ENCODE measurements at regions not wholly inside any gene's neighbourhood (a gene's known extent, or its start where the extent isn't known, plus 50 kb on each side); places are given as distances from the start of the nearest gene placed in this dataset.

DNA sequence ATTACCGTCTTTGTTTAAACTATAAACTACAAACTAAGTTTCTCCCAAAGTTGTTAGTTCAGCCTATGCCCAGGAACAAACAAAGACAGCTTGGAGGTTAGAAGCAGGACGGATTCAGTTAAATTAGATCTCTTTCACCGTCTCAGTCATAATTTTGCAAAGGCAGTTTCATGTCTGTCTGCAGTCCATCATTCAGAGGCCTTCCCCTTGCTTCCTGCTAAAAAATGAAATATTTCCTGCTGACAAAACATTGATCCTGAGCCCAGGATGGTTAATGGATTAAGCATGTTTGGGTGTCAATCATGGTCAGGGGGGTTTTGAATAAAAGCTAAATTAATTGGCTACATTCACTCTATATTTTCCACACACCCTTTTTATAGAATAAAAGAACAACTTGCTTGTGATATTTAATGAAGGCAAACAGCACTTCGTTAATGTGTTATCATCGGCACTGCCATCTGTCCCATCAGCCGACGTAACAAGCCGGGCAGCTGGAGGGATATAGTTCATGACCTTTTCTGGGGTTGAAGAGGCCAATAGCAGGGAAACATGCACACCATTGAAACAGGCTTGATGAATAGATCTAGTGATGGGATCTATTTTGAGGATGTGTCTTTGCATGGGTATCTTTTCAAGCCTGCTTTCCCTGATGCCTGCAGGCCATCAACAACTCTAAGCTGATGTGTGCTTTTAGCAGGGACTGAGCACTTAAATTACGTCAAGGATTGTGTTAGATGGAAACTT, 521.3 kb upstream of the TMEM132C start:
- no peaks in the 10 kb centered on the region for H3K27me3 ChIP-seq (replicated peaks)
- in situ Hi-C loops (cut with HindIII; ENCODE audit: low pct_ligation_motif_present, low sequenced_read_pairs), result no loop called here
- H3K36me3 ChIP-seq (replicated peaks), result no peaks in the 10 kb centered on the region
- no peak for DNase-seq
- TF ChIP-seq, protein P1, sequence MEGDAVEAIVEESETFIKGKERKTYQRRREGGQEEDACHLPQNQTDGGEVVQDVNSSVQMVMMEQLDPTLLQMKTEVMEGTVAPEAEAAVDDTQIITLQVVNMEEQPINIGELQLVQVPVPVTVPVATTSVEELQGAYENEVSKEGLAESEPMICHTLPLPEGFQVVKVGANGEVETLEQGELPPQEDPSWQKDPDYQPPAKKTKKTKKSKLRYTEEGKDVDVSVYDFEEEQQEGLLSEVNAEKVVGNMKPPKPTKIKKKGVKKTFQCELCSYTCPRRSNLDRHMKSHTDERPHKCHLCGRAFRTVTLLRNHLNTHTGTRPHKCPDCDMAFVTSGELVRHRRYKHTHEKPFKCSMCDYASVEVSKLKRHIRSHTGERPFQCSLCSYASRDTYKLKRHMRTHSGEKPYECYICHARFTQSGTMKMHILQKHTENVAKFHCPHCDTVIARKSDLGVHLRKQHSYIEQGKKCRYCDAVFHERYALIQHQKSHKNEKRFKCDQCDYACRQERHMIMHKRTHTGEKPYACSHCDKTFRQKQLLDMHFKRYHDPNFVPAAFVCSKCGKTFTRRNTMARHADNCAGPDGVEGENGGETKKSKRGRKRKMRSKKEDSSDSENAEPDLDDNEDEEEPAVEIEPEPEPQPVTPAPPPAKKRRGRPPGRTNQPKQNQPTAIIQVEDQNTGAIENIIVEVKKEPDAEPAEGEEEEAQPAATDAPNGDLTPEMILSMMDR (IDR thresholded peaks at IDR 0.05; ENCODE audit: low read depth, low read length, missing control alignments), result no peak
- H3K27ac ChIP-seq, result no peak overlapping the region
- no peak overlapping the region for H3K4me3 ChIP-seq (ENCODE audit: low read depth, low read length)

DNA sequence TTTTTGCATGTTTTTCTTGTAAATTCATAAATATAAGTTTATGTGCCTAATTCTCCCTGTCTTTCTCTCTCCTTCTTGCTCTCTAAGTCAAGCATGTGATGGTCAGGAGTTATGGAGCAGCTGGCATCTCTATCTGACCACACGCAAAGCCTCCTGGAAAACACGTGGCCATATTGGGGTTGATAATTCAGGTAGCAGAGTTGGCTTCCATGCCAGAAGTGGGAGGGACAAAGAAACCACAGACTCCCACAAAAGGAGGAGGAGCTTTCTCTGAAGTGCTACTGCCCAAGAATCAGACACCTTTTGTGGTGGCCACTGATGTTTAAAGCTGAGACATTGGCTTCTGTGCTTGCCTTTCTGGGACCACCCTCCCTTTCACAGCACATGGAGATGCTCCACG, 517.6 kb upstream of the TMEM132C start:
- no peaks in the 10 kb centered on the region for H3K36me3 ChIP-seq (replicated peaks)
- H3K27me3 ChIP-seq (replicated peaks), result no peaks in the 10 kb centered on the region
- no peak overlapping the region for H3K4me3 ChIP-seq (ENCODE audit: low read depth, low read length)
- no peak for DNase-seq
- H3K27ac ChIP-seq, result no peak overlapping the region
- TF ChIP-seq, protein P1 (IDR thresholded peaks at IDR 0.05; ENCODE audit: low read depth, low read length, missing control alignments), result no peak
- in situ Hi-C loops (cut with HindIII; ENCODE audit: low pct_ligation_motif_present, low sequenced_read_pairs), result no loop called here

DNA sequence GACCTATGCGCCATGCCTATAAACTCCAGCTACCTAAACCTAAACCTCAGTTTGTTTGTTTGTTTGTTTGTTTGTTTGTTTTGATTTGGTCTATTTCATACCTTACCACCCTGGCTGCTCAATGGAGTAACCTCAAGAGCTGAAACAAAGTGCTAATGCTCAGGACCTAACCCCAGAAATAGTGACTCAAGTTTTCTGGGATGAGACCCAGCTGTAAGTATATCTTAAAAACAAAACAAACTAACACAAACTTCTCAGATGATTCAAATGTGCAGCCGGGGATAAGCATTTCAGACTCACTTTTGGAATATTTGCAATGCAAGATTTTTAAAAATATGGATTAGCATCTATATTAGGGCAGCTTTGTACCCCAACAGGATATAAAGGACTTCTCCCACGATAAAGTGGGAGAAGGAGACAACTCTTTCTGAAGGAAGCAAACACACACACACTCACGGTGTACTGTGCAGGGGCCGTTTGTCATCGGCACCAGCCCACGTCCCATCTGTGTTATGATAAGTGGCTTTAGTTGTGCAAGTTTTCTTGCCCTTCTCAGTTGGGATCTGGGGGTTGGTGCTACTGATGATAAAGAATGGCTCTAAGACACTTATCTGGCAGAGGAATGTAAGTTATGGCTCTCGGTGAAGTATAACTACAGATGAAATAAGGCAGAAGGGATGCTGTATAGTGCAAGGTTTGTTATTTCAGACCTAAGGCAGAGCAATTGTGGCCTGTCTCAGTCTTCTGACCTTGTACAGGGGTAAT, 516.7 kb upstream of the TMEM132C start:
- TF ChIP-seq, protein P1 (IDR thresholded peaks at IDR 0.05; ENCODE audit: low read depth, low read length, missing control alignments), result no peak
- in situ Hi-C loops (cut with HindIII; ENCODE audit: low pct_ligation_motif_present, low sequenced_read_pairs), result no loop called here

DNA sequence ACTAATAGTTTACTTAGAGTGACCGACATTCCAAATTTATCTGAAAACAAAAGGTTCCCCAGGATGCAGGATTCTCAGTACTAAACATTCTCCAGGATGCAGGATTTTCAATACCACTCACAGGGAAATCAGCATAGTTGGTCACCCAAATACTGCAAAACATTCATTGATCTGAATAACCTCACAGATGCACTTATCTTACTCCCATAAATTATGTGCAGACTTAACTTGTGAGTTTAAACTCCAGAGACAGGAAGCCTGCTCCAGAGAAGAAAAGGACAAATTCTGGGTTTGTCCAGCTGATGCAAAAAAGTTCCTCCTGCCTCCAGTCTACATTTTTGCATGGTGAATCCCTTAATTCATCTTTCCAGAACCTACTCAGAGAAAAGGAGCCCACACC, 514.2 kb upstream of the TMEM132C start:
- no peak overlapping the region for H3K4me3 ChIP-seq (ENCODE audit: low read depth, low read length)
- H3K27me3 ChIP-seq (replicated peaks), result no peaks in the 10 kb centered on the region
- in situ Hi-C loops (cut with HindIII; ENCODE audit: low pct_ligation_motif_present, low sequenced_read_pairs), result no loop called here
- TF ChIP-seq, protein P1 (IDR thresholded peaks at IDR 0.05; ENCODE audit: low read depth, low read length, missing control alignments), result no peak
- H3K27ac ChIP-seq, result no peak overlapping the region
- H3K36me3 ChIP-seq (replicated peaks), result no peaks in the 10 kb centered on the region
- DNase-seq, result no peak

More for the DNA sequence above, 516.7 kb upstream of the TMEM132C start:
- no peak overlapping the region for H3K27ac ChIP-seq
- H3K27me3 ChIP-seq (replicated peaks), result no peaks in the 10 kb centered on the region
- no peak overlapping the region for H3K4me3 ChIP-seq (ENCODE audit: low read depth, low read length)
- no peaks in the 10 kb centered on the region for H3K36me3 ChIP-seq (replicated peaks)
- DNase-seq, result peak; percentile 28

DNA sequence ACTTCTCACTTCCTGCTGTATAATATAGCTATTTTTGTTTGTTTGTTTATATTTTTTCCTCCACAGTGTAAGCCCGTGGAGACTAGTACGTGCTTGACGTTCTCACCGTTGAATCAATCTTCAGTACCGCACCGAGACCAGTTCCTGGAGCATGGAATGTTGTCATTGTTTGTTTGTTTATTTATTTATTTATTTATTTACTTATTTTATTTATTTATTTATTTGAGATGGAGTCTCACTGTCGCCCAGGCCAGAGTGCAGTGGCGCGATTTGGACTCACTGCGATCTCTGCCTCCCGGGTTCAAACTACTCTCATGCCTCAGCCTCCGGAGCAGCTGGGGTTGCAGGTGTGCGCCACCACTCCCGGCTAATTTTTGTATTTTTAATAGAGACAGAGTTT, 506.6 kb upstream of the TMEM132C start:
- Histone ChIP-seq H3K4me3 (ENCODE audit: low read depth, low read length) (no peak overlapping the region), H3K27me3 (replicated peaks) (no peaks in the 10 kb centered on the region), H3K27ac (no peak overlapping the region), H3K36me3 (replicated peaks) (no peaks in the 10 kb centered on the region)
- in situ Hi-C loops (cut with HindIII; ENCODE audit: low pct_ligation_motif_present, low sequenced_read_pairs), result no loop called here
- DNase-seq, result no peak
- TF ChIP-seq, protein P1 (IDR thresholded peaks at IDR 0.05; ENCODE audit: low read depth, low read length, missing control alignments), result no peak
